HK-2 (cell line): ENCODE measurements at regions not wholly inside any gene's neighbourhood (a gene's known extent, or its start where the extent isn't known, plus 50 kb on each side); places are given as distances from the start of the nearest gene placed in this dataset.

Experiments used
- DNase-seq: peaks from one replicate; pipeline ENCODE4 v3.0.0-alpha.2; 2018; ENCODE audit not compliant: unreplicated experiment

DNA sequence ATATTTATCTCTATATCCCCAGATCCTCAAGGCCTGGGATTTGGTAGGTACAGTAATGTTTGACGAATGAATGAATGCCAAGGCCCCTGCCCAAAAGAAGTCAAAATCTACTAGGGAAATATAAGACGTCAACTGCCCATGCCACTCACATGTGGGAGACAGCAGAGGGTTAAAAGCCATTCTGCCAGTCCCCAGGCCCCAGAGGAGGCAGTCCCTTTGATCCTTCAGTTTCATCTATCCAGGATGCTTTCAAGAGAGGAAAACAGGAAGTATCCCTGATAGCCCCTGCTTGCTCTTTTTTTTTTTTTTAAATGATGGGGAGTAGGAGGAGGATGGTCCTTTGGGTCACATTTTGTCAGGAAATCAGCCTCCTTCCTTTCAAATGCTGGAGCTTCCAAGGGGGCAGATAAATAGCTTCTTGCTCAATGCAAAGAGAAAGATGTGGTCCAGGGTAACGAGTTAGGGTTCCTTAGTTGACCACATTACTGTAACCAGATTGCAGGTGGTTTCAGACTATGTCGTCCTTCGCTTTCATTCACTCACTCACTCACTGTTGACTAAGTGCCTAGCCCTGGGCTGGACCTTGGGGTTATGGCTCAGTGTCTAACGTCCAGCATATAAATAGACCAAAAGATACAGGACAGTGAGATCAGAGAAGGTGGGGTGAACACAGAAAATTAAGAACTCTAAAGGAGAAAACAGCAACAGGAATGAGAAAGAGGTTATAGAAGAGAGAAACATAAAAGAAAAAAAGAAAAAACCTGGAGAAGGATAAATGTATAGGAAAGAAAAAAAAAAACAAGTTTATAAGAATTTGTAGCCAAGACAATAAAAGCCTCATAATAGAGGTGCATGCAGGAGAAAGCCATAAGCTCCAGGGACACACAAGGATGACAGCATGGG, 64.6 kb upstream of the PIM1 start:
- DNase-seq, result no peak

- no peak for DNase-seq
Observed at GRCh38 chr6:37106051-37106363, 63.9 kb upstream of the PIM1 start.

- DNase-seq, result no peak
Observed at GRCh38 chr6:37106554-37106953, 63.4 kb upstream of the PIM1 start.

DNA sequence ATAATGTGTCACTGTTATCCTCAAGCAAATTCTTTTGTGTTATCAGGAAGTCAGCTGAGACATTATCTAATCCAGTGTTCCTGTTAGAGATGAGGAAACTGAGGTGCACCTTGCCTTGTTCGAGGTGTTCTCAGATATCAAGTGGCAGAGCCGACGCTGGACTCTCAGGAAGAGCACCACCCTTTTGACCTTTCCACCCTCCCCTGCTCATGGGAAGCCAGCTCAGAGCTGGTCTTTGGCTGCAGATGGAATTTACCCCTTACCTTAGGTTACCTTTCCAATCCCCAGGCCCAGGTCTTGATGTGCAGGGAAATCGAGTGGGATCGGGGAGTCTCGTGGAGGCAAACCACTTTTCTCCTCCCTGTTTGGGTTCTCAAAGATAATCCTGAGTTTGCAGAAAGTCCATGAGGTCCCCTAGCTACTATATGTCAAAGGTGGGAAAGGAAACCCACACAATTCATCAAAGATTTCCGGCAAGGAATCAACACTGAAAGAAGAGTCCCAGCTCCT, 62.9 kb upstream of the PIM1 start:
- DNase-seq, result no peak

GRCh38 chr6:37109714-37110499, 60.0 kb upstream of the PIM1 start:
- DNase-seq, result no peak

DNA sequence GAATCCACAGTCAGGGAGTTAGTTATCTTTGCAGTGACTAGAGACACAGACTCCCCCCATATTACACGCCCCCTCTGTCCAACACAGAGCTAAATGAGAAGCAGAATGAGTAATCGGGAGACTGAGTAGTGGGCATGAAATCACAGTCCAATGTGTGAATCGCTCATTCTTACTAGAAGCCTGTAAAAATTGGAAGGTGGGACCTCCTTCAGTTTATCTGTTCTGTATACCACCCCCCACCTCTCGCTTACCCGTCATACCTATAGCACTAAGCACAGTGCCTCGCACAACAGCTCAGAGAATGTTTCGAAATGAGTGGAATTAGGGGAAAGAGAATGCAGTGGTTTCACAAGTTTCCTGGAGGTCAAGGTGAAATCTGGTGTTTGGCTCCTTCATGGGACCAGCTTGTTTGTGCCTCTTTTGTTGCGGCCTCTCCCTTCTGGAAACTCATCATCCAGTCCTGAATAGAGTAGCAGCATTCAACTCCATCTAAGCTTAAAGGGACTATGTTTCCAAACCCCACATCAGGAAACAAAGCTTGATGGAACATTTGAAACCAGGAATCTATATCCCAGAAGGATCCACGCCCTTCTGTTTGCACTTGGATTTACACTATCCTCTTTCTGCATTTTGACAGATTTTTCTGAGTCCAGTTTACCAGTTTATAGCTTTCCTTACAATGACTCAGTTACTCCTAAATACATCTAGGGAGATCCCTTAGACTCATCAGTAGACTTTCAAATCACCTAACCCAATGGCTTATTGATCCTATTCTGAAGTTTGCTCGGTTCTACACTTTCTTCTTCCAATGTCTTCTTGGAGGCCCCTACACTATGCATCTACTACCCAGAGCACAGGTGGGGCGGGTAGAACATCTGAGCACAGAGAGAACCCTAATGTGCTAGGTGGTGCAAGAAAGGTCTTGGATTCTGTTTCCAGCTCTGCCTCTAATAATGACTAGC, 59.2 kb upstream of the PIM1 start:
- no peak for DNase-seq

DNA sequence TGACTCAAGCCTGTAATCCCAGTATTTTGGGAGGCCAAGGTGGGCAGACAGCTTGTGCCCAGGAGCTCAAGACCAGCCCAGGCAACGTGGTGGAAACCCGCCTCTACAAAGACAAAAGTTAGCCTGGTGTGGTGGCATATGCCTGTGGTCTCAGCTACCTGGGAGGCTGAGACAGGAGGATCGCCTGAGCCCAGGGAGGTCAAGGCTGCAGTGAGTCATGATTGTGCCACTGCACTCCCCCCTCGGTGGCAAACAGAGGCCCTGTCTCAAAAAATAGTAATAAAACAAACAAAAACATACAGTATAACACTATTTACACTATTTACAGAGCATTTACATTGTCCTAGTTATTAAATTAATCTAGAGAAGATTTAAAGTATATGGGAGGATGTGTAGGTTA, 56.0 kb upstream of the PIM1 start:
- DNase-seq, result no peak

GRCh38 chr6:37114612-37115011, 55.3 kb upstream of the PIM1 start:
- DNase-seq, result no peak

DNA sequence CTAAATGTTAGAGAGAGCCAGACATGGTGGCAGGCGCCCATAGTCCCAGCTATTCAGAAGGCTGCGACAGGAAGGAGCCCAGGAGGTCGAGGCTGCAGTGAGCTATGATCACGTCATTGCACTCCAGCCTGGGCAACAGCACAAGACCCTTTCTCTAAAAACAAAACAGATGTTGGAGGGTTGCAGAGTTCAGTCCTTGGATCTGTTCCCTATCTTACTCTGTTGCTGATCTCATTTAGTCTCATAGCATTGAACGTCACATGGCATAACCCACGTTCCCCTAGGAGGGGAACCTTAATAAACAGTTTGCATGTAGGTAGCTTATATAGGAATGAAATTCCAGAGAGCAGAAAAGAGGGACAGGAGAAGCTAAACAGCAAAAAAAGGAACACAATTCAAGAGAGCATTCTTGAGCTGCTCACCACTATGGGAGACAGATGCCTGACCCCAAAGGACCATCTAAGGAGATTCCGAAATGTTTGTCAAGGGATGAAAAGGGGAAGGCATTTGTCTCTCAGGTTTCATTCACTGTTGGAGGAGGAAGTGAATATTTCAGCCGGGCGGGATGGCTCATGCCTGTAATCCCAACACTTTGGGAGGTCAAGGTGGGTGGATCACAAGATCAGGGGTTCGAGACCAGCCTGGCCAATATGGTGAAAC, 54.6 kb upstream of the PIM1 start:
- no peak for DNase-seq

DNA sequence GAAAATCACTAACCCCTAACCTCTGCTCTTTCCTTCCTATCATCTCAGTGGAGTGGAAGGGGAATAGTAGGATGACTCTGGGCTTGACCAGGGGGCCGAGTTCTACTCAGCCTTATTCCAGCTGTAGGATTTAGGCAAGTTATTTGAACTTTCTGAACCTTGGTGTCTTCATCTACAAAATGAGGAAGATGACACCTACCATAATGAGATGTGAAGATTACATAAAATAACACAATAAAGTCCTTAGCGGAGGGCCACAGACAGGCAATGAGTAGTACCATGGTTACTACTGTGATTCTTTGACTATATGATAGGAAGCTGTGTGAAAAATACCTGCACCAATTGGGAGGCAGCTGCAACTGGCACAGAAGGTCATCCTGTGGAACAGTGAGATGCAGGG, 53.6 kb upstream of the PIM1 start:
- DNase-seq, result no peak

GRCh38 chr6:37119387-37119886, 50.5 kb upstream of the PIM1 start:
- no peak for DNase-seq
